GM23248 (cell line): ENCODE measurements at regions not wholly inside any gene's neighbourhood (a gene's known extent, or its start where the extent isn't known, plus 50 kb on each side); places are given as distances from the start of the nearest gene placed in this dataset.
"Not testable (repeated sequence)": the region's sequence is repeated elsewhere in the genome, so short reads cannot be mapped to it uniquely, and the experiment has no call there.

Experiments used
- DNase-seq: peaks from one replicate; pipeline ENCODE4 v3.0.0-alpha.2; 2015
- H2AFZ ChIP-seq: fragments of 200-600 bp; sonication (generic); 2 replicates; pipeline ENCODE4 v1.6.1; 2016; ENCODE audit warnings: antibody characterized with exemption
- H3F3A ChIP-seq: fragments of 200-600 bp; sonication (generic); 2 replicates; pipeline ENCODE4 v1.6.1; 2016; ENCODE audit warnings: mild to moderate bottlenecking, antibody characterized with exemption, mixed run types; ENCODE audit not compliant: insufficient read depth
- H3K27ac ChIP-seq: fragments of 200-600 bp; sonication (generic); 2 replicates; pipeline ENCODE4 v1.5.1; 2016; ENCODE audit warnings: mild to moderate bottlenecking
- H3K27me3 ChIP-seq: fragments of 200-600 bp; sonication (generic); replicated peaks from 2 replicates; pipeline ENCODE4 v1.6.1; 2016; ENCODE audit warnings: mild to moderate bottlenecking; ENCODE audit not compliant: insufficient read depth
- H3K36me3 ChIP-seq: fragments of 200-600 bp; sonication (generic); 2 replicates; pipeline ENCODE4 v1.6.1; 2016; ENCODE audit warnings: low read depth, mild to moderate bottlenecking
- H3K4me1 ChIP-seq: fragments of 200-600 bp; sonication (generic); 2 replicates; pipeline ENCODE4 v1.6.1; 2016; ENCODE audit warnings: mild to moderate bottlenecking; ENCODE audit not compliant: insufficient read depth
- H3K4me2 ChIP-seq: fragments of 200-600 bp; sonication (generic); one replicate; pipeline ENCODE4 v1.6.1; 2016; ENCODE audit warnings: mild to moderate bottlenecking; ENCODE audit not compliant: unreplicated experiment
- H3K4me3 ChIP-seq: fragments of 200-600 bp; sonication (generic); 2 replicates; pipeline ENCODE4 v1.5.1; 2016; ENCODE audit warnings: mild to moderate bottlenecking
- H3K79me2 ChIP-seq: fragments of 200-600 bp; sonication (generic); 2 replicates; pipeline ENCODE4 v1.6.1; 2016; ENCODE audit warnings: mild to moderate bottlenecking; ENCODE audit not compliant: insufficient read depth
- H3K9ac ChIP-seq: fragments of 200-600 bp; sonication (generic); 2 replicates; pipeline ENCODE4 v1.6.1; 2016; ENCODE audit warnings: mild to moderate bottlenecking
- H3K9me2 ChIP-seq: fragments of 200-600 bp; sonication (generic); 2 replicates; pipeline ENCODE4 v1.6.1; 2016; ENCODE audit warnings: mixed run types, mild to moderate bottlenecking, moderate library complexity; ENCODE audit not compliant: insufficient read depth
- H3K9me3 ChIP-seq: fragments of 200-600 bp; sonication (generic); one replicate; pipeline ENCODE4 v1.6.1; 2017; ENCODE audit warnings: low read depth
- H4K20me1 ChIP-seq: fragments of 200-600 bp; sonication (generic); 2 replicates; pipeline ENCODE4 v1.6.0; 2016; ENCODE audit not compliant: insufficient read depth
- WGBS, 2 experiments: methylation state at CpG; one replicate each; pipeline ENCODE4 v1.1.6; 2015 to 2017; ENCODE audit warnings: low lambda C conversion rate in 2 of 2, low coverage in 1 of 2; ENCODE audit errors: missing lambda C conversion rate in 2 of 2; 5-methylcytosine and 5-hydroxymethylcytosine counted together
- in situ Hi-C: fragments of 300-500 bp; cut with MboI; formaldehyde crosslinking; loops from 2 replicates; pipeline ENCODE4 v1.15.0; 2020

GRCh38 chrX:89811440-89811839, 110.3 kb upstream of the TGIF2LX start:
- H3K9me3 ChIP-seq, H3K4me1 ChIP-seq, DNase-seq, H2AFZ ChIP-seq, H3K27me3 ChIP-seq, H3K9me2 ChIP-seq, H3F3A ChIP-seq, H3K4me3 ChIP-seq, H3K9ac ChIP-seq, H4K20me1 ChIP-seq, H3K36me3 ChIP-seq, H3K4me2 ChIP-seq, H3K79me2 ChIP-seq, in situ Hi-C loops, H3K27ac ChIP-seq: not testable (repeated sequence)
- 33 to 52% methylated on average over 3 of the region's 3 CpGs for WGBS, 2 experiments

GRCh38 chrX:89839723-89840122, 82.0 kb upstream of the TGIF2LX start:
- H2AFZ ChIP-seq, H3K79me2 ChIP-seq, H3K9me2 ChIP-seq, DNase-seq, H3K4me3 ChIP-seq, H3K9ac ChIP-seq, H4K20me1 ChIP-seq, H3K9me3 ChIP-seq, H3K4me1 ChIP-seq, H3K4me2 ChIP-seq, H3F3A ChIP-seq, H3K27me3 ChIP-seq, H3K36me3 ChIP-seq, H3K27ac ChIP-seq, in situ Hi-C loops: not testable (repeated sequence)
- 56 to 73% methylated on average over 6 of the region's 6 CpGs for WGBS, 2 experiments

- H3K27me3 ChIP-seq, H3K27ac ChIP-seq, H3K9ac ChIP-seq, H3K9me2 ChIP-seq, H3F3A ChIP-seq, H3K4me1 ChIP-seq, H3K36me3 ChIP-seq, H3K4me2 ChIP-seq, in situ Hi-C loops, H3K9me3 ChIP-seq, H3K4me3 ChIP-seq, H4K20me1 ChIP-seq, H3K79me2 ChIP-seq, H2AFZ ChIP-seq: not testable (repeated sequence)
- peak; percentile 25 for DNase-seq
- WGBS, 2 experiments: 0% methylated on average over 2 to 4 of the region's 4 CpGs
Observed at GRCh38 chrX:89871662-89872061, 50.0 kb upstream of the TGIF2LX start.
